ENCODE measurements at regions not wholly inside any gene's neighbourhood (a gene's known extent, or its start where the extent isn't known, plus 50 kb on each side); places are given as distances from the start of the nearest gene placed in this dataset.
"Not testable (repeated sequence)": the region's sequence is repeated elsewhere in the genome, so short reads cannot be mapped to it uniquely, and the experiment has no call there.

- no peak for ATAC-seq
- DNase-seq: no peak
These were observed 1550.9 kb downstream of the C4orf33 start for GRCh38 chr4:130646886-130647285.

DNA sequence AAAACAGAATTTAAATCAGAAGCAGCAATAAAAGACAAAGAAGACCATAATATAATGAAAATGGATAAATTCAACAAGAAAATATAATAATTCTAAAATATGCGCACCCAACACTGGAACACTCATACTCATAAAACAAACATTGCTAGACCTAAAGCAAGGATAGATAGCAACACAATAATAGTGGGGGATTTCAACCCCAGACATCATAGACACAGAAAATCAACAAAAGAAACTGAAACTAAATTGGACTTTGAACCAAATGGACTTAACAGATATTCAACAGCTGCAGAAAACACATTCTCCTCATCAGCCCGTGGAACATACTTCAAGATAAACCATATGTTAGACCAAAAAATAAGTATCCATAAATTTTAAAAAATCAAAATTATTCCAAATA is 1552.6 kb downstream of the C4orf33 start:
- DNase-seq: no peak
- ATAC-seq: no peak

DNA sequence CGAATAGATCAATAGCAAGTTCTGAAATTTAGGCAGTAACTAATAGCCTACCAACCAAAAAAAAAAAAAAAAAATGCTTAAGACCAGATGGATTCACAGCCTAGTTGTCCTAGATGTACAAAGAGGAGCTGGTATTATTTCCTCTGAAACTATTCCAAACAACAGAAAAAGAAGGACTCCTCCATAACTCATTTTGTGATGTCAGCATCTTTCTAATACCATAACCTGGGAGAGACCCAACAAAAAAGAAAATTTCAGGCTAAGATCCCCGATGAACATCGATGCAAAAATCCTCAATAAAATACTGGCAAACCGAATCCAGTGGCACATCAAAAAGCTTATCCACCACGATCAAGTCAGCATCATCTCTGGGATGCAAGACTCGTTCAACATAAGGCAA is 1557.9 kb downstream of the C4orf33 start:
- no peak for DNase-seq
- no peak for ATAC-seq

DNA sequence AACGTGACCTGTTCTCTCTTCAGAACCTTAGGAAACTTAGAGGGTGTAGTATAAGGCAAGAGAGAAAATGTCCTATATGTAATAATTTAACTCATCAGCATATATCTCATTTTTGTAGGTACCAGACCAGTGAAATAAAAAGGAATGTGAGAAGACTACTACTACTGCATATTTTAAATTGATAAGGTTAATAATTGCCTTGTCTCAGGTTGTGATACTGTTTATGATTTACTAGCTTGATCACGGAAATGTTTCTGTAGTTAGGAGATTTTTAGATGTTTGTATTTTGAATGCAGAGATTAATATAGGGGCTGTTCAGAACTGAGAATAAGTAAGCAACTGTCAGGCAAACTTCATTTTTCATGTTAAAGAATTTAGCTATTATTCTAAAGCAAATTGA is 1563.4 kb downstream of the C4orf33 start:
- ATAC-seq (no peak), DNase-seq (no peak)

- ATAC-seq (no peak), DNase-seq (no peak)
These were observed 1572.9 kb downstream of the C4orf33 start for GRCh38 chr4:130668859-130669258.

- DNase-seq (no peak), ATAC-seq (no peak)
These were observed 1579.3 kb downstream of the C4orf33 start for GRCh38 chr4:130675266-130675665.

- ATAC-seq (no peak), DNase-seq (no peak)
These were observed 1593.2 kb downstream of the C4orf33 start for GRCh38 chr4:130689181-130689580.

- DNase-seq: no peak
- ATAC-seq: no peak
These were observed 1602.3 kb downstream of the C4orf33 start for GRCh38 chr4:130698251-130698650.

DNA sequence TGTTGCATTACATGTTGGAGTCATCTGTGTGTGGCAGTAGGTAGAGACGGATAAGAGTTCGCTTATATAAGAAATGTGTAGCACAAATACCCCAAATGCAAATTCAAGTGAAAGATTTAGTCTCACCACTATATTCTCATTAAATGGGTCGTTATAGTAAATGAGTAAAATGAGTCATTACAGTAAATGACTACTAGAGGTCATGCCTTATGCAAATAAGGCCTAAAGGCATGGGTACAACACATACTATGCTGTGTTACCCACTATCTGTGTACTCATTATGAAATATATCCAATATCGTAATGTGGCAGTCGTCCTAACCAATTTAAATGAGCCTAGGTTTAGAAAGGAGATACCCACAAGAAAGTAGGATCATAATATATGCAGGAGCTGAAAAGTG is 1603.1 kb downstream of the C4orf33 start:
- no peak for DNase-seq
- no peak for ATAC-seq

DNA sequence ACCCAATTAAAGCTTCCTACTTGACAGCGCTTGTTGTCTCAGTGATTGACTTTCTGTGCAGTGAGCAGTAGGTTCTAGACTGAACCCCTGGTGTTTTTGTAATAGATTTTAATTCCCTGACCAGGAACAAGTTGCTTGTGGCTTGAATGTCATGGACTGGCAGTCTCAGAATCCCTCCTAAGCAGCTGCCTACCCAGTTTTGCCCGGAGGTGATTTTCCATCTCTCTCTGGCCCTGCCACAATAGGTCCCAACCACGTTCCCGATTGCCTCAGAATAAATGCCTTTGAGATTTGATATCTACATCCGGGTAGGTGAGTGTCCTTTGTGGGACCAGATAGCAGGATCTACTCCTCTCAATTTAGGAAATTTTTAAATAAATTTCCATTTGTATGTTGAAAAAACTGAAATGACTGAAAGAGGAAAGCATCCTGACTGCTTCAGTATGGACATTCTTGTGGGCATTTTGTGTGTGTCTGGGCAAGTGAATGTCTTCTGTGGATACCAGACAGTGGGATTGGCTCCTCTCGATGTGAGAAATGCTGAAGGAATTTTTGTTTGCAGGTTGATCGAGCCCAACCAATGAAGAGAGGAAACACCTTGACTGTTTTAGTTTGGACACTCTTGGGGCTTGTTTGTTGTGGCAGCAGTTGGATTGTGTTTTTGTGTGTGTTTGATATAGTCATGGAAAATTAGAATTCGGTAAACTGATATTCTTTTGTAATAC is 1607.4 kb downstream of the C4orf33 start:
- no peak for ATAC-seq
- no peak for DNase-seq

GRCh38 chr4:130705023-130705422 is 1609.1 kb downstream of the C4orf33 start:
- DNase-seq (no peak), ATAC-seq (no peak)

- no peak for ATAC-seq
- DNase-seq: no peak
These were observed 1616.1 kb downstream of the C4orf33 start for GRCh38 chr4:130712038-130712437.

GRCh38 chr4:130714006-130714405 is 1618.1 kb downstream of the C4orf33 start:
- ATAC-seq: no peak
- DNase-seq: no peak

DNA sequence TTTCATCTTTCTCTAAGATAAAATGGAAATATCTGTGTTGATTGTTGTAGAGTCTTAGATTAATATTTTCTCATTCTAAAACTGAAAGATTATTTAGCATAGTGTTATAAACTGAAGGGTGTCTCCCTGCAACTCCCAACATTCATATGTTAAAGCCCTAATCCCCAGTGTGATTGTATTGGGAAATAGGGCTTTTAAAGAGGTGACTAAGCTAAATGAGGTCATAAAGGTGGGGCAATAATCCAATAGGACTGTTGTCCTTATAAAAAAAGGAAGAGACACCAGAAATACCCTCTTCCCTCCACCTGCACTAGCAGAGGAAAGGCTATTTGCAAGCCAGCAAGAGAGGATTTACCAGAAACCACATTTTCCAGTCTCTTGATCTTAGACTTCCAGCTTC is 1626.4 kb downstream of the C4orf33 start:
- ATAC-seq (no peak), DNase-seq (no peak)

GRCh38 chr4:130736436-130737185 is 1640.7 kb downstream of the C4orf33 start:
- no peak for DNase-seq
- no peak for ATAC-seq

DNA sequence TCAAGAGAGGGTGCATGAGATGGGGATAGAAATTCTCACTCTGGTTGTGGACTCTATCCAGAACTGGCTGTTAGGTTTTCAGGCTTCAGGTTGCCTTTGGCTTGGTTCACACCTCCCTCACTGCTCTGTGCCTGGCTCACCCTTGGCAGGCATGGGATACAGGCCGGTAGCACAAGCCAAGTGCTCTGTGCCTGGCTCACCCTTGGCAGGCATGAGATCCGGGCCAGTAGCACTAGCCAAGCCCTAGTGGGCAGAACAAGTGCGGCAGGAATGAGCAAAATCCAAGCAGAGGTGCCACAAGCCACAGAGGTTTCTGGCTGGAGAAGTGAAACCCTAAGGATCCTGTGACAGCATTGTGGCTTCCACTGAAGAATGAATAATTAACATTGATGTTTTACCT is 1642.3 kb downstream of the C4orf33 start:
- DNase-seq: no peak
- ATAC-seq: no peak

GRCh38 chr4:130747842-130748241 is 1651.9 kb downstream of the C4orf33 start:
- DNase-seq: no peak
- ATAC-seq: no peak

DNA sequence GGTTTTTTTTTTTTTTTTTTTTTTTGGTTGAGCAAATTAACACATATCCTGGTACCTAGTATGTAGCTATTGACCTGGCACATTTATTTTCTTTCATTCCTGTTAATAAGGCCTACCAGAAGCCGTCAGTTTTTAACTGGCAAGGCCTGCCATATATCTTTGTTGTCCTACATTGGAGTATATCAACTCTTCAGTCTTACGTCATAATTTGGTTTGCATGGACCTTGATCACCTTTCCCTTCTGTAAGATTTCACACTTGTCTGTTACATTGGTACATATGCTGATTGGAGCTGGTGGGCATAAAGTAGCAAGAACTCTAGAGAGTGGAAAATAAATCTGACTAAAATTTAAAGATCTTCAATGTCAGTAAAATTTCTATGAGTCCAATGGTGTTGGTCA is 1658.0 kb downstream of the C4orf33 start:
- DNase-seq: no peak
- no peak for ATAC-seq

- ATAC-seq (no peak), DNase-seq (no peak)
These were observed 1664.3 kb downstream of the C4orf33 start for GRCh38 chr4:130760246-130760645.

- not testable (repeated sequence) for ATAC-seq, DNase-seq
These were observed 1671.4 kb downstream of the C4orf33 start for GRCh38 chr4:130767384-130767783.

- DNase-seq, ATAC-seq: not testable (repeated sequence)
These were observed 1677.0 kb downstream of the C4orf33 start for GRCh38 chr4:130772966-130773365.

DNA sequence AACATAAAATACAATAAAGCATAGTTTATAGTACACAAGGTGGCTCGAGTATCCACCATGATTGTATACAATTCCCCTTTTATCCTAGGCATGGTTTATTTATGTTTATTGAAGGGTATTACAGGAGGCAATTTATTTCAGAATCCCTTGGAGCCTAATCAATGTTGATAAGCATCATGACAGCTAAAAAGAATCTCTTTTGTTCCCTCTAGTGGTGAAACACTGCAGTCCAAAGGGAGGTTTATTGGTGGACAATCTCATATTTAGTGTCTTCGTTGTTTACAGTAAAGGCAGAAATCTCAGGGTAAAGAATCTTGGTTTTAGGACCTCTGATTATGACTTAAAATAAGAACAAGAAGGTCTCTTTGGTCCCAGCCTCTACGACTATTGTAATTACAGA is 1712.5 kb downstream of the C4orf33 start:
- ATAC-seq: no peak

DNA sequence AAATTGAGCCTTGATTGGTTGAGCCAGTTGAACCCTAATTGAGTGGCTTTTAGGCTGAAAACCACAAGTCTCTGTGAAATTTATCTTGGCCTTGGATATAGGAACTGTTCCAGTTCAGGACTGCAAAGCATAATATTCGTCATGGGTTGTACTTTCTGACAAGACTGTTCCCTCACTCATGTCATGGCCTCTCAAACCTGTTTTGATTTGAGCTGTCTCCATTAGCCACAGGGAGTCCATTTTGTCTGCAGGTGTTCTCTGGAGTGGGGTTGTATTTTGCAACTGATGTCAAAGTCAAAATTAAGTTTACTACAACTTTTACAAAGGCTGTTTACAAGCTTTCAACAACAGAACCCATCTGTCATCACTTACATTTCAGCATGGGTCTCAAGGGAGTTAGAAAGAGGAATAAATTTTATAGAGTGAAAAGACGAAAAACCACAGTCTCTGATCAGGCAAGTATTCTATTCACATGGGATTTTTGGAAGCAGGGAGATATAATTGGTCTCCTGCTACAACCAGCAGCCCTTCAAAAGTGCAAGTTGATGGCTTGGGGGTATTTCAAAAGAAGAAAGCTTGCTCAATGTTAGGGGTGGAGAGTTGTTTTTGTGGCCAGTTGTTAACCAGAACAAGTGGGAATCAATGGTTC is 1716.3 kb downstream of the C4orf33 start:
- DNase-seq (no peak), ATAC-seq (no peak)

More for the DNA sequence above, 1712.5 kb downstream of the C4orf33 start:
- DNase-seq: no peak

Measured in stimulated activated naive CD8-positive, alpha-beta T cell treated with anti-CD3 and anti-CD28 coated beads, Interleukin-15, Interleukin-2, amounts not matched to agents 100 U/mL and 50 U/mL, for 24 hours (primary cell).